ENCODE measurements at regions not wholly inside any gene's neighbourhood (a gene's known extent, or its start where the extent isn't known, plus 50 kb on each side); places are given as distances from the start of the nearest gene placed in this dataset.

GRCh38 chr6:101195588-101195987 lies 197.9 kb upstream of the GRIK2 start (continued):
- TF ChIP-seq ZNF148 (tag by site-specific recombination; IDR thresholded peaks at IDR 0.05; ENCODE audit: borderline replicate concordance) (no peak), ZEB2 (tag by site-specific recombination; IDR thresholded peaks at IDR 0.05) (no peak), PRDM4 (tag by site-specific recombination; IDR thresholded peaks at IDR 0.05) (no peak), WT1 (tag by site-specific recombination; IDR thresholded peaks at IDR 0.05) (no peak), ZNF398 (tag by site-specific recombination; IDR thresholded peaks at IDR 0.05) (no peak), ZNF248 (tag by site-specific recombination; IDR thresholded peaks at IDR 0.05) (no peak), ZNF354C (tag by site-specific recombination; IDR thresholded peaks at IDR 0.05; ENCODE audit: borderline replicate concordance, low read depth) (no peak), ZNF23 (tag by site-specific recombination; IDR thresholded peaks at IDR 0.05; ENCODE audit: borderline replicate concordance) (no peak)

GRCh38 chr6:101199441-101199840 lies 194.1 kb upstream of the GRIK2 start:
- Histone ChIP-seq H3K4me1 (ENCODE audit: control insufficient read depth, insufficient read depth, low read length) (no peaks in the 10 kb centered on the region), H3K27ac (ENCODE audit: extremely low read depth, low read depth, low read length) (no peak overlapping the region), H3K4me3 (ENCODE audit: low read depth, low read length) (no peak overlapping the region), H3K36me3 (ENCODE audit: control insufficient read depth in 2 of 2, insufficient read depth in 1 of 2, low read length in 2 of 2) (no peaks in the 10 kb centered on the region), H3K9me3 (ENCODE audit: control insufficient read depth, insufficient read depth, low read depth, low read length) (no peaks in the 10 kb centered on the region)
- CTCF ChIA-PET = no interaction called here
- no peak for TF ChIP-seq ZNF610 (tag by site-specific recombination; IDR thresholded peaks at IDR 0.05; ENCODE audit: borderline replicate concordance)
- TF ChIP-seq ZNF501 (tag by site-specific recombination; IDR thresholded peaks at IDR 0.05) = no peak
- TF ChIP-seq ZNF24 (tag by site-specific recombination; IDR thresholded peaks at IDR 0.05) = no peak
- TF ChIP-seq ZBTB7A (tag by site-specific recombination; IDR thresholded peaks at IDR 0.05; ENCODE audit: low read depth) = no peak
- no peak for TF ChIP-seq ZNF449 (tag by site-specific recombination; IDR thresholded peaks at IDR 0.05)
- TF ChIP-seq ZNF426 (tag by site-specific recombination; IDR thresholded peaks at IDR 0.05) = no peak
- TF ChIP-seq ZNF692 (tag by site-specific recombination; IDR thresholded peaks at IDR 0.05) = no peak
- TF ChIP-seq ZNF394 (tag by site-specific recombination; IDR thresholded peaks at IDR 0.05; ENCODE audit: borderline replicate concordance) = no peak
- TF ChIP-seq ZNF423 (tag by site-specific recombination; IDR thresholded peaks at IDR 0.05) = no peak
- TF ChIP-seq ZNF514 (tag by site-specific recombination; IDR thresholded peaks at IDR 0.05) = no peak
- TF ChIP-seq INSM2 (tag by site-specific recombination; IDR thresholded peaks at IDR 0.05) = no peak
- TF ChIP-seq ZNF184 (tag by site-specific recombination; IDR thresholded peaks at IDR 0.05) = no peak
- TF ChIP-seq GLIS1 (tag by site-specific recombination; IDR thresholded peaks at IDR 0.05) = no peak
- TF ChIP-seq ZNF362 (tag by site-specific recombination; IDR thresholded peaks at IDR 0.05) = no peak
- no peak for TF ChIP-seq ZBTB48 (tag by site-specific recombination; IDR thresholded peaks at IDR 0.05)
- TF ChIP-seq ZFP3 (tag by site-specific recombination; IDR thresholded peaks at IDR 0.05; ENCODE audit: low read depth) = no peak
- TF ChIP-seq ZNF324 (tag by site-specific recombination; IDR thresholded peaks at IDR 0.05) = no peak
- POLR2A ChIA-PET = no interaction called here
